Uterus (tissue), 2 donors: ENCODE measurements at regions not wholly inside any gene's neighbourhood (a gene's known extent, or its start where the extent isn't known, plus 50 kb on each side); places are given as distances from the start of the nearest gene placed in this dataset.

Experiments used
- POLR2A ChIP-seq, 2 donors: fragments of 450-650 bp; IDR thresholded peaks; one replicate each; pipeline ENCODE4 v1.6.1; 2016; ENCODE audit warnings: antibody characterized with exemption in 2 of 2, mild to moderate bottlenecking in 1 of 2, moderate library complexity in 1 of 2
- TF ChIP-seq, protein P1 (sequence below), 4 experiments: fragments of 200-600 bp in 2 of 4; fragments of 450-650 bp in 2 of 4; sonication (generic) in 2 of 4; IDR thresholded peaks; one replicate each; pipeline ENCODE4 v1.5.1; 2016 to 2019; ENCODE audit warnings: antibody characterized with exemption in 4 of 4, mild to moderate bottlenecking in 2 of 4, moderate library complexity in 1 of 4

DNA sequence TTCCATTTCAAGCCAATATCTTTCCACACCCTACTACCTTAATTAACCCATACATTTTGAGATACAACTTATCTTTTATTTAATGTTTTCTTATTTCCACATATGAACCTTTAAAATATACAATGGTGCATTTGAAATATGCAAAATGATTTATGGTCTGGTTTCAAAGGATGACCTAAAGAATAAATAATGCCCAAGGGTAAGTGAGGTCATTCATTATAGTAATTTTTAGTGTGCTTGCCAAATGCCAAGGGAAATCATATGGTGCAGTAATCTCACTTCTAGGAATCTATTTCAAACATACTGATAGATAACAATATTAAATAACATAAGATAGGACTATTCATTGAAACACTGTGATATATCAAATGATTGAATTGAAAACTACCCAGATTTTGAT is 1055.4 kb downstream of the AGBL1 start:
- TF ChIP-seq, protein P1, sequence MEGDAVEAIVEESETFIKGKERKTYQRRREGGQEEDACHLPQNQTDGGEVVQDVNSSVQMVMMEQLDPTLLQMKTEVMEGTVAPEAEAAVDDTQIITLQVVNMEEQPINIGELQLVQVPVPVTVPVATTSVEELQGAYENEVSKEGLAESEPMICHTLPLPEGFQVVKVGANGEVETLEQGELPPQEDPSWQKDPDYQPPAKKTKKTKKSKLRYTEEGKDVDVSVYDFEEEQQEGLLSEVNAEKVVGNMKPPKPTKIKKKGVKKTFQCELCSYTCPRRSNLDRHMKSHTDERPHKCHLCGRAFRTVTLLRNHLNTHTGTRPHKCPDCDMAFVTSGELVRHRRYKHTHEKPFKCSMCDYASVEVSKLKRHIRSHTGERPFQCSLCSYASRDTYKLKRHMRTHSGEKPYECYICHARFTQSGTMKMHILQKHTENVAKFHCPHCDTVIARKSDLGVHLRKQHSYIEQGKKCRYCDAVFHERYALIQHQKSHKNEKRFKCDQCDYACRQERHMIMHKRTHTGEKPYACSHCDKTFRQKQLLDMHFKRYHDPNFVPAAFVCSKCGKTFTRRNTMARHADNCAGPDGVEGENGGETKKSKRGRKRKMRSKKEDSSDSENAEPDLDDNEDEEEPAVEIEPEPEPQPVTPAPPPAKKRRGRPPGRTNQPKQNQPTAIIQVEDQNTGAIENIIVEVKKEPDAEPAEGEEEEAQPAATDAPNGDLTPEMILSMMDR (IDR thresholded peaks at IDR 0.05), result no peak
- TF ChIP-seq POLR2A (IDR thresholded peaks at IDR 0.05), result no peak
